Skin epidermis (tissue), 12 donors: ENCODE measurements at regions not wholly inside any gene's neighbourhood (a gene's known extent, or its start where the extent isn't known, plus 50 kb on each side); places are given as distances from the start of the nearest gene placed in this dataset.

Experiments
- H3K27ac ChIP-seq, 21 experiments: fragments of 200-600 bp; sonication (generic) in 11 of 21; one replicate each; pipeline ENCODE4 v1.5.0; 2020; ENCODE audit warnings: mild to moderate bottlenecking in 3 of 21, inconsistent platforms in 2 of 21, moderate library complexity in 2 of 21
- H3K4me3 ChIP-seq, 7 experiments: fragments of 200-600 bp; sonication (generic) in 2 of 7; one replicate each; pipeline ENCODE4 v1.5.0; 2020; ENCODE audit warnings: inconsistent platforms in 2 of 7, mild to moderate bottlenecking in 2 of 7, moderate library complexity in 1 of 7

- Histone ChIP-seq H3K27ac (peak overlapping the region in 4 of 21 experiments; percentile 75 to 78 (median 76)), H3K4me3 (no peak overlapping the region)
Observed at GRCh38 chr3:159853506-159853864, 135.2 kb upstream of the IL12A start.

- no peak overlapping the region for H3K4me3 ChIP-seq
- peak overlapping the region in 2 of 21 experiments; percentile 46 to 75 for H3K27ac ChIP-seq
Observed at GRCh38 chr3:159854500-159855124, 134.0 kb upstream of the IL12A start.

GRCh38 chr3:159855599-159856346, 132.9 kb upstream of the IL12A start:
- Histone ChIP-seq H3K4me3 (no peak overlapping the region), H3K27ac (peak overlapping the region in 4 of 21 experiments; percentile 1 to 75 (median 36))

GRCh38 chr3:159856590-159857104, 132.0 kb upstream of the IL12A start:
- peak overlapping the region in 4 of 21 experiments; percentile 1 to 75 (median 36) for H3K27ac ChIP-seq

GRCh38 chr3:159857840-159858239, 130.8 kb upstream of the IL12A start:
- H3K4me3 ChIP-seq, result no peak overlapping the region

More at GRCh38 chr3:159856590-159857104, 132.0 kb upstream of the IL12A start:
- no peak overlapping the region for H3K4me3 ChIP-seq

GRCh38 chr3:159858650-159859049, 130.0 kb upstream of the IL12A start:
- H3K27ac ChIP-seq, result peak overlapping the region in 1 of 21 experiments; percentile 75

More at GRCh38 chr3:159857840-159858239, 130.8 kb upstream of the IL12A start:
- H3K27ac ChIP-seq, result peak overlapping the region in 1 of 21 experiments; percentile 75

GRCh38 chr3:159859424-159859823, 129.2 kb upstream of the IL12A start:
- H3K27ac ChIP-seq, result no peak overlapping the region
- H3K4me3 ChIP-seq, result no peak overlapping the region

More at GRCh38 chr3:159858650-159859049, 130.0 kb upstream of the IL12A start:
- no peak overlapping the region for H3K4me3 ChIP-seq

GRCh38 chr3:159859836-159860235, 128.8 kb upstream of the IL12A start:
- no peak overlapping the region for H3K27ac ChIP-seq
- no peak overlapping the region for H3K4me3 ChIP-seq

GRCh38 chr3:159860269-159861116, 128.1 kb upstream of the IL12A start:
- H3K27ac ChIP-seq, result peak overlapping the region in 3 of 21 experiments; percentile 18 to 46 (median 33)
- H3K4me3 ChIP-seq, result no peak overlapping the region

GRCh38 chr3:159861369-159861987, 127.2 kb upstream of the IL12A start:
- no peak overlapping the region for H3K4me3 ChIP-seq
- peak overlapping the region in 4 of 21 experiments; percentile 9 to 46 (median 26) for H3K27ac ChIP-seq

GRCh38 chr3:159865041-159865579, 123.5 kb upstream of the IL12A start:
- H3K27ac ChIP-seq, result peak overlapping the region in 2 of 21 experiments; percentile 20 to 30
- no peak overlapping the region for H3K4me3 ChIP-seq

GRCh38 chr3:159866201-159866746, 122.4 kb upstream of the IL12A start:
- H3K27ac ChIP-seq, result peak overlapping the region in 2 of 21 experiments; percentile 17 to 20
- H3K4me3 ChIP-seq, result no peak overlapping the region

GRCh38 chr3:159867372-159867771, 121.3 kb upstream of the IL12A start:
- Histone ChIP-seq H3K27ac (no peak overlapping the region), H3K4me3 (no peak overlapping the region)

- Histone ChIP-seq H3K27ac (no peak overlapping the region), H3K4me3 (no peak overlapping the region)
Observed at GRCh38 chr3:159870723-159871122, 117.9 kb upstream of the IL12A start.

- peak overlapping the region in 1 of 21 experiments; percentile 11 for H3K27ac ChIP-seq
Observed at GRCh38 chr3:159872374-159873109, 116.1 kb upstream of the IL12A start.

GRCh38 chr3:159875116-159875515, 113.5 kb upstream of the IL12A start:
- no peak overlapping the region for H3K4me3 ChIP-seq
- H3K27ac ChIP-seq, result no peak overlapping the region

More at GRCh38 chr3:159872374-159873109, 116.1 kb upstream of the IL12A start:
- no peak overlapping the region for H3K4me3 ChIP-seq

- Histone ChIP-seq H3K27ac (no peak overlapping the region), H3K4me3 (no peak overlapping the region)
Observed at GRCh38 chr3:159877924-159878323, 110.7 kb upstream of the IL12A start.

- H3K4me3 ChIP-seq, result no peak overlapping the region
- H3K27ac ChIP-seq, result no peak overlapping the region
Observed at GRCh38 chr3:159879146-159879545, 109.5 kb upstream of the IL12A start.
